Vagina (tissue), 2 donors: ENCODE measurements at regions not wholly inside any gene's neighbourhood (a gene's known extent, or its start where the extent isn't known, plus 50 kb on each side); places are given as distances from the start of the nearest gene placed in this dataset.

Source experiments
- POLR2A ChIP-seq, 2 donors: fragments of 450-650 bp; IDR thresholded peaks; one replicate each; pipeline ENCODE4 v1.6.1; 2017; ENCODE audit warnings: antibody characterized with exemption in 2 of 2, mild to moderate bottlenecking in 2 of 2, moderate library complexity in 2 of 2
- POLR2AphosphoS5 ChIP-seq, 2 donors: sonication (generic); formaldehyde crosslinking; IDR thresholded peaks; one replicate each; pipeline ENCODE4 v1.9.0; 2017; ENCODE audit warnings: antibody characterized with exemption in 2 of 2, mild to moderate bottlenecking in 2 of 2, low read depth in 1 of 2; ENCODE audit not compliant: insufficient read depth in 1 of 2

- TF ChIP-seq POLR2AphosphoS5 (IDR thresholded peaks at IDR 0.05; ENCODE audit: insufficient read depth in 1 of 2, low read depth in 1 of 2) (no peak), POLR2A (IDR thresholded peaks at IDR 0.05) (no peak)
Observed at GRCh38 chr1:214116258-214116657, 128.5 kb downstream of the PROX1 start.
